Duodenal mucosa (tissue), 2 donors: ENCODE measurements at regions not wholly inside any gene's neighbourhood (a gene's known extent, or its start where the extent isn't known, plus 50 kb on each side); places are given as distances from the start of the nearest gene placed in this dataset.

Source experiments
- H3K27ac ChIP-seq: one replicate; pipeline ENCODE4 v1.7.0; 2013; ENCODE audit warnings: low read depth, low read length
- H3K27me3 ChIP-seq, 2 donors: one replicate each; pipeline ENCODE4 v1.7.0; 2013; ENCODE audit warnings: low read length in 2 of 2, control low read depth in 1 of 2; ENCODE audit not compliant: insufficient read depth in 2 of 2, control insufficient read depth in 1 of 2
- H3K36me3 ChIP-seq, 2 donors: one replicate each; pipeline ENCODE4 v1.7.0; 2013; ENCODE audit warnings: low read length in 2 of 2, control low read depth in 1 of 2; ENCODE audit not compliant: insufficient read depth in 2 of 2, control insufficient read depth in 1 of 2
- H3K4me1 ChIP-seq, 2 donors: one replicate each; pipeline ENCODE4 v1.7.0; 2013; ENCODE audit warnings: low read length in 2 of 2, control low read depth in 1 of 2; ENCODE audit not compliant: insufficient read depth in 2 of 2, control insufficient read depth in 1 of 2
- H3K4me3 ChIP-seq, 2 donors: one replicate each; pipeline ENCODE4 v1.7.0; 2013; ENCODE audit warnings: low read length in 2 of 2, low read depth in 1 of 2
- H3K9ac ChIP-seq, 2 donors: one replicate each; pipeline ENCODE4 v1.7.0; 2013; ENCODE audit warnings: low read length in 2 of 2, low read depth in 1 of 2
- H3K9me3 ChIP-seq, 2 donors: one replicate each; pipeline ENCODE4 v1.7.0; 2013; ENCODE audit warnings: low read length in 2 of 2, control low read depth in 1 of 2; ENCODE audit not compliant: control insufficient read depth in 1 of 2

GRCh38 chr10:129046962-129047361 is 420.1 kb upstream of the MGMT start:
- Histone ChIP-seq H3K36me3 (no peaks in the 10 kb centered on the region), H3K9me3 (no peaks in the 10 kb centered on the region), H3K9ac (no peak overlapping the region), H3K4me1 (no peaks in the 10 kb centered on the region), H3K4me3 (no peak overlapping the region), H3K27ac (no peak overlapping the region), H3K27me3 (no peaks in the 10 kb centered on the region)

GRCh38 chr10:129047600-129047999 is 419.4 kb upstream of the MGMT start:
- Histone ChIP-seq H3K4me3 (no peak overlapping the region), H3K36me3 (no peaks in the 10 kb centered on the region), H3K27me3 (no peaks in the 10 kb centered on the region), H3K9me3 (no peaks in the 10 kb centered on the region), H3K9ac (no peak overlapping the region), H3K27ac (no peak overlapping the region), H3K4me1 (no peaks in the 10 kb centered on the region)

- H3K27ac ChIP-seq: no peak overlapping the region
- no peaks in the 10 kb centered on the region for H3K9me3 ChIP-seq
- H3K4me3 ChIP-seq: no peak overlapping the region
- no peaks in the 10 kb centered on the region for H3K36me3 ChIP-seq
- H3K9ac ChIP-seq: no peak overlapping the region
- no peaks in the 10 kb centered on the region for H3K4me1 ChIP-seq
- no peaks in the 10 kb centered on the region for H3K27me3 ChIP-seq
Observed at GRCh38 chr10:129048513-129048912, 418.5 kb upstream of the MGMT start.

- H3K9me3 ChIP-seq: no peaks in the 10 kb centered on the region
- no peaks in the 10 kb centered on the region for H3K4me1 ChIP-seq
- H3K27ac ChIP-seq: no peak overlapping the region
- no peaks in the 10 kb centered on the region for H3K27me3 ChIP-seq
- H3K36me3 ChIP-seq: no peaks in the 10 kb centered on the region
- H3K9ac ChIP-seq: no peak overlapping the region
- no peak overlapping the region for H3K4me3 ChIP-seq
Observed at GRCh38 chr10:129049501-129049900, 417.5 kb upstream of the MGMT start.

GRCh38 chr10:129055225-129055624 is 411.8 kb upstream of the MGMT start:
- Histone ChIP-seq H3K27me3 (peaks cover 0 to 4% of the 10 kb centered on the region in 2 donors), H3K9ac (no peak overlapping the region), H3K36me3 (no peaks in the 10 kb centered on the region), H3K27ac (no peak overlapping the region), H3K4me3 (no peak overlapping the region), H3K4me1 (peaks cover 0 to 7% of the 10 kb centered on the region in 2 donors), H3K9me3 (no peaks in the 10 kb centered on the region)

GRCh38 chr10:129055986-129056385 is 411.1 kb upstream of the MGMT start:
- H3K9ac ChIP-seq: no peak overlapping the region
- H3K4me3 ChIP-seq: no peak overlapping the region
- peaks cover 0 to 4% of the 10 kb centered on the region in 2 donors for H3K27me3 ChIP-seq
- no peaks in the 10 kb centered on the region for H3K9me3 ChIP-seq
- peaks cover 0 to 7% of the 10 kb centered on the region in 2 donors for H3K4me1 ChIP-seq
- H3K27ac ChIP-seq: no peak overlapping the region
- H3K36me3 ChIP-seq: no peaks in the 10 kb centered on the region

- H3K36me3 ChIP-seq: no peaks in the 10 kb centered on the region
- no peak overlapping the region for H3K9ac ChIP-seq
Observed at GRCh38 chr10:129056734-129057689, 410.0 kb upstream of the MGMT start.

GRCh38 chr10:129057856-129058663 is 409.0 kb upstream of the MGMT start:
- Histone ChIP-seq H3K9ac (no peak overlapping the region), H3K27me3 (peaks cover 0 to 4% of the 10 kb centered on the region in 2 donors), H3K4me3 (no peak overlapping the region), H3K27ac (no peak overlapping the region), H3K36me3 (no peaks in the 10 kb centered on the region), H3K4me1 (peaks cover 0 to 7% of the 10 kb centered on the region in 2 donors), H3K9me3 (no peaks in the 10 kb centered on the region)

More at GRCh38 chr10:129056734-129057689, 410.0 kb upstream of the MGMT start:
- no peak overlapping the region for H3K27ac ChIP-seq
- no peaks in the 10 kb centered on the region for H3K9me3 ChIP-seq
- no peak overlapping the region for H3K4me3 ChIP-seq
- H3K27me3 ChIP-seq: peaks cover 0 to 4% of the 10 kb centered on the region in 2 donors
- H3K4me1 ChIP-seq: peaks cover 0 to 7% of the 10 kb centered on the region in 2 donors

- Histone ChIP-seq H3K27ac (no peak overlapping the region), H3K27me3 (peaks cover 0 to 4% of the 10 kb centered on the region in 2 donors), H3K4me1 (peaks cover 0 to 7% of the 10 kb centered on the region in 2 donors), H3K4me3 (no peak overlapping the region), H3K9me3 (no peaks in the 10 kb centered on the region), H3K9ac (no peak overlapping the region), H3K36me3 (no peaks in the 10 kb centered on the region)
Observed at GRCh38 chr10:129058664-129059155, 408.3 kb upstream of the MGMT start.

GRCh38 chr10:129059977-129060376 is 407.1 kb upstream of the MGMT start:
- Histone ChIP-seq H3K27me3 (peaks cover 0 to 4% of the 10 kb centered on the region in 2 donors), H3K27ac (no peak overlapping the region), H3K9ac (no peak overlapping the region), H3K4me3 (no peak overlapping the region), H3K4me1 (peaks cover 0 to 7% of the 10 kb centered on the region in 2 donors), H3K9me3 (no peaks in the 10 kb centered on the region), H3K36me3 (no peaks in the 10 kb centered on the region)
